MM.1S (cell line): ENCODE measurements at regions not wholly inside any gene's neighbourhood (a gene's known extent, or its start where the extent isn't known, plus 50 kb on each side); places are given as distances from the start of the nearest gene placed in this dataset.

Source experiments
- DNase-seq: peaks from one replicate; pipeline ENCODE4 v3.0.0-alpha.2; 2015
- H2AFZ ChIP-seq: fragments of 300-600 bp; sonication (generic); 2 replicates; pipeline ENCODE4 v1.6.0; 2016; ENCODE audit warnings: antibody characterized with exemption, low read length
- H3F3A ChIP-seq: fragments of 300-600 bp; sonication (generic); 2 replicates; pipeline ENCODE4 v1.6.1; 2016; ENCODE audit warnings: mild to moderate bottlenecking, antibody characterized with exemption, low read length, moderate library complexity, mixed read lengths; ENCODE audit not compliant: insufficient read depth
- H3K27ac ChIP-seq: fragments of 300-600 bp; sonication (generic); 2 replicates; pipeline ENCODE4 v1.5.1; 2016; ENCODE audit warnings: mild to moderate bottlenecking, low read length
- H3K27me3 ChIP-seq: fragments of 300-600 bp; sonication (generic); replicated peaks from 2 replicates; pipeline ENCODE4 v1.6.0; 2016; ENCODE audit warnings: low read length; ENCODE audit not compliant: insufficient read depth
- H3K36me3 ChIP-seq: fragments of 300-600 bp; sonication (generic); replicated peaks from 2 replicates; pipeline ENCODE4 v1.6.1; 2016; ENCODE audit warnings: mild to moderate bottlenecking, low read length, mixed read lengths; ENCODE audit not compliant: insufficient read depth
- H3K4me1 ChIP-seq: fragments of 300-600 bp; sonication (generic); 2 replicates; pipeline ENCODE4 v1.6.1; 2016; ENCODE audit warnings: low read length, mixed read lengths
- H3K4me2 ChIP-seq: fragments of 300-600 bp; sonication (generic); 2 replicates; pipeline ENCODE4 v1.6.0; 2016; ENCODE audit warnings: low read depth, low read length
- H3K4me3 ChIP-seq: fragments of 300-600 bp; sonication (generic); 2 replicates; pipeline ENCODE4 v1.5.1; 2016; ENCODE audit warnings: low read length, mixed read lengths
- H3K79me2 ChIP-seq: fragments of 300-600 bp; sonication (generic); 2 replicates; pipeline ENCODE4 v1.6.1; 2016; ENCODE audit warnings: mixed run types, low read length, mixed read lengths
- H3K9ac ChIP-seq: fragments of 300-600 bp; sonication (generic); 2 replicates; pipeline ENCODE4 v1.6.1; 2016; ENCODE audit warnings: low read length, mixed read lengths
- H3K9me2 ChIP-seq: fragments of 300-600 bp; sonication (generic); replicated peaks from 2 replicates; pipeline ENCODE4 v1.6.1; 2016; ENCODE audit warnings: mild to moderate bottlenecking, low read length, mixed read lengths; ENCODE audit not compliant: insufficient read depth
- H3K9me3 ChIP-seq: fragments of 300-600 bp; sonication (generic); replicated peaks from 2 replicates; pipeline ENCODE4 v1.6.1; 2016; ENCODE audit warnings: mild to moderate bottlenecking, low read length, mixed read lengths; ENCODE audit not compliant: insufficient read depth
- H4K20me1 ChIP-seq: fragments of 300-600 bp; sonication (generic); 2 replicates; pipeline ENCODE4 v1.6.1; 2016; ENCODE audit warnings: mild to moderate bottlenecking, low read length, moderate library complexity, mixed read lengths; ENCODE audit not compliant: insufficient read depth
- CTCF ChIP-seq: fragments of 300-600 bp; sonication (generic); IDR thresholded peaks from 2 replicates; pipeline ENCODE4 v1.5.1; 2016; ENCODE audit warnings: antibody characterized with exemption, low read length, mixed read lengths
- EZH2 ChIP-seq: fragments of 300-600 bp; sonication (generic); optimal IDR thresholded peaks from 2 replicates; pipeline ENCODE3; 2017; ENCODE audit warnings: low read depth, mild to moderate bottlenecking, antibody characterized with exemption, low read length, mixed read lengths
- EZH2phosphoT487 ChIP-seq: fragments of 300-600 bp; sonication (generic); IDR thresholded peaks from 2 replicates; pipeline ENCODE4 v1.6.1; 2018; ENCODE audit warnings: antibody characterized with exemption, low read length

- H3K27me3 ChIP-seq: no peaks in the 10 kb centered on the region
These were observed 529.3 kb upstream of the ZNF608 start for GRCh38 chr5:125275725-125276090.

GRCh38 chr5:125276096-125276495, 529.7 kb upstream of the ZNF608 start:
- Histone ChIP-seq H3F3A (no peaks in the 10 kb centered on the region), H3K9me3 (no peaks in the 10 kb centered on the region), H3K9me2 (no peaks in the 10 kb centered on the region), H4K20me1 (no peaks in the 10 kb centered on the region), H3K36me3 (no peaks in the 10 kb centered on the region), H3K79me2 (no peaks in the 10 kb centered on the region), H3K4me3 (no peak overlapping the region), H3K27ac (no peak overlapping the region), H3K9ac (no peak overlapping the region), H3K27me3 (no peaks in the 10 kb centered on the region), H2AFZ (no peak overlapping the region), H3K4me2 (no peak overlapping the region), H3K4me1 (no peaks in the 10 kb centered on the region)
- DNase-seq: no peak
- TF ChIP-seq CTCF: no peak

More at GRCh38 chr5:125275725-125276090, 529.3 kb upstream of the ZNF608 start:
- H3K9me3 ChIP-seq: no peaks in the 10 kb centered on the region
- no peak overlapping the region for H3K9ac ChIP-seq
- no peaks in the 10 kb centered on the region for H3F3A ChIP-seq
- no peak overlapping the region for H3K4me3 ChIP-seq
- no peak overlapping the region for H3K27ac ChIP-seq
- no peak for DNase-seq
- H3K79me2 ChIP-seq: no peaks in the 10 kb centered on the region
- no peaks in the 10 kb centered on the region for H4K20me1 ChIP-seq
- H3K36me3 ChIP-seq: no peaks in the 10 kb centered on the region
- H2AFZ ChIP-seq: no peak overlapping the region
- no peaks in the 10 kb centered on the region for H3K9me2 ChIP-seq
- H3K4me2 ChIP-seq: no peak overlapping the region
- TF ChIP-seq CTCF (no peak), EZH2phosphoT487 (no peak), EZH2 (no peak)
- no peaks in the 10 kb centered on the region for H3K4me1 ChIP-seq

- Histone ChIP-seq H3K4me3 (no peak overlapping the region), H2AFZ (no peak overlapping the region), H3K4me1 (no peaks in the 10 kb centered on the region), H3K9ac (no peak overlapping the region), H3K9me3 (no peaks in the 10 kb centered on the region), H3K9me2 (no peaks in the 10 kb centered on the region), H3K79me2 (no peaks in the 10 kb centered on the region), H3K4me2 (no peak overlapping the region), H3F3A (no peaks in the 10 kb centered on the region), H4K20me1 (no peaks in the 10 kb centered on the region), H3K36me3 (no peaks in the 10 kb centered on the region), H3K27ac (no peak overlapping the region), H3K27me3 (no peaks in the 10 kb centered on the region)
- DNase-seq: no peak
- TF ChIP-seq EZH2phosphoT487 (no peak), EZH2 (no peak), CTCF (no peak)
These were observed 531.2 kb upstream of the ZNF608 start for GRCh38 chr5:125277494-125278154.
